MM.1S (cell line): ENCODE measurements at regions not wholly inside any gene's neighbourhood (a gene's known extent, or its start where the extent isn't known, plus 50 kb on each side); places are given as distances from the start of the nearest gene placed in this dataset.

Source experiments
- EZH2 ChIP-seq: fragments of 300-600 bp; sonication (generic); optimal IDR thresholded peaks from 2 replicates; pipeline ENCODE3; 2017; ENCODE audit warnings: low read depth, mild to moderate bottlenecking, antibody characterized with exemption, low read length, mixed read lengths
- TF ChIP-seq, protein P1 (sequence below): fragments of 300-600 bp; sonication (generic); IDR thresholded peaks from 2 replicates; pipeline ENCODE4 v1.5.1; 2016; ENCODE audit warnings: antibody characterized with exemption, low read length, mixed read lengths

DNA sequence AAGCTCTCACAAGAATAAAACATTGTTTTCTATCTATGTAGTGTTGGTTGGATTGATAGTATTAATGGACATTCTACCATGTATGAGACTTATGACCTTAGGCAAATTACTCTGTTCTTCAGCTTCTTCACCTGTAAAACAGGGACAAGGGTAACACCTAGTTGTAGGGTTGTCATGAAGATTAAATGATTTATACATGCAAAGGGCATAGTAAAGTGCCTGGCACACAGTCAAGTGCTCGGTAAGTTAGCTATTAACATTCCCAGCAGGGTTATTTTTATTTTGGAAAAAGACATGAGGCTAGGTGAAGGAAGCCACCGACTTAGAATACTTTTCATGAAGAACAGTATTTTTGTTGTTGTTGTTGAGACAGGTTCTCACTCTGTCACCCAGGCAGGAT is 71.2 kb upstream of the PLXNC1 start:
- TF ChIP-seq, protein P1, sequence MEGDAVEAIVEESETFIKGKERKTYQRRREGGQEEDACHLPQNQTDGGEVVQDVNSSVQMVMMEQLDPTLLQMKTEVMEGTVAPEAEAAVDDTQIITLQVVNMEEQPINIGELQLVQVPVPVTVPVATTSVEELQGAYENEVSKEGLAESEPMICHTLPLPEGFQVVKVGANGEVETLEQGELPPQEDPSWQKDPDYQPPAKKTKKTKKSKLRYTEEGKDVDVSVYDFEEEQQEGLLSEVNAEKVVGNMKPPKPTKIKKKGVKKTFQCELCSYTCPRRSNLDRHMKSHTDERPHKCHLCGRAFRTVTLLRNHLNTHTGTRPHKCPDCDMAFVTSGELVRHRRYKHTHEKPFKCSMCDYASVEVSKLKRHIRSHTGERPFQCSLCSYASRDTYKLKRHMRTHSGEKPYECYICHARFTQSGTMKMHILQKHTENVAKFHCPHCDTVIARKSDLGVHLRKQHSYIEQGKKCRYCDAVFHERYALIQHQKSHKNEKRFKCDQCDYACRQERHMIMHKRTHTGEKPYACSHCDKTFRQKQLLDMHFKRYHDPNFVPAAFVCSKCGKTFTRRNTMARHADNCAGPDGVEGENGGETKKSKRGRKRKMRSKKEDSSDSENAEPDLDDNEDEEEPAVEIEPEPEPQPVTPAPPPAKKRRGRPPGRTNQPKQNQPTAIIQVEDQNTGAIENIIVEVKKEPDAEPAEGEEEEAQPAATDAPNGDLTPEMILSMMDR, result no peak
- no peak for TF ChIP-seq EZH2
